NAMALWA (cell line): ENCODE measurements at regions not wholly inside any gene's neighbourhood (a gene's known extent, or its start where the extent isn't known, plus 50 kb on each side); places are given as distances from the start of the nearest gene placed in this dataset.
"Not testable (repeated sequence)": the region's sequence is repeated elsewhere in the genome, so short reads cannot be mapped to it uniquely, and the experiment has no call there.

Experiments used
- DNase-seq: peaks from one replicate; pipeline ENCODE4 v3.0.0-alpha.2; 2015; ENCODE audit warnings: low spot score

DNA sequence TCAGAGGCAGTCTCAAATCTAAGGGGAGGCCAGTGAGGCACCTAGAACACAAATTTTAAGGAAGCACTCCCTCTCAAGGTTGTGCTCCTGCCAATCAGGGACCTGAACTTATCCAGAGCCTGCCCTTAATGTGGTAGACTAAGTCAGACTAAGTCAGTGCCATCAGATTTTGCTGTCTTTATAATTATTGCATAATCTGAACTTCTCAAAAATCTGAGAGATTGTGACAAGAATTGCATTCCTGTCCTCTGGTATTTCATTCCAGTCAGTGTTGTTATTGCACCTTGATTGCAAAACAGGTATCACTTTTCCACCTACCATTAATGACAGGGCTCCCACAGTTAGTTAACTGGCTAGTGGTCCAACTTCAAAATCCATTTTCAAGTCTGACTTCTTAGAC is 197.1 kb upstream of the HCN1 start:
- DNase-seq: no peak

DNA sequence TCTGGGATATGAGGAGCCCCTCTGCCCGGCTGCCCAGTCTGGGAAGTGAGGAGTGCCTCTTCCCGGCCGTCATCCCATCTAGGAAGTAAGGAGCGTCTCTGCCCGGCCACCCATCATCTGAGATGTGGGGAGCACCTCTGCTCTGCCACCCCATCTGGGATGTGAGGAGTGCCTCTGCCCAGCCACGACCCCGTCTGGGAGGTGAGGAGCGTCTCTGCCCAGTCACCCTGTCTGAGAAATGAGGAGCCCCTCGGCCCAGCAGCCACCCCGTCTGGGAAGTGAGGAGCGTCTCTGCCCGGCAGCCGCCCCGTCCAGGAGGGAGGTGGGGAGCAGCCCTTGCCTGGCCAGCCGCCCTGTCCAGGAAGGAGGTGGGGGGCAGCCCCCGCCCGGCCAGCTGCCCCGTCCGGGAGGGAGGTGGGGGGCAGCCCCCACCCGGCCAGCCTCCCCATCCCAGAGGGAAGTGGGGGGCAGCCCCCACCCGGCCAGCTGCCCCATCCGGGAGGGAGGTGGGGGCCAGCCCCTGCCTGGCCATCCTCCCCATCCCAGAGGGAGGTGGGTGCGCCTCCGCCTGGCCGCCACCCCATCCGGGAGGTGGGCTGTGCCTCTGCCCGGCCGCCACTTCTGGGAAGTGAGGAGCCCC is 194.4 kb upstream of the HCN1 start:
- DNase-seq: not testable (repeated sequence)

DNA sequence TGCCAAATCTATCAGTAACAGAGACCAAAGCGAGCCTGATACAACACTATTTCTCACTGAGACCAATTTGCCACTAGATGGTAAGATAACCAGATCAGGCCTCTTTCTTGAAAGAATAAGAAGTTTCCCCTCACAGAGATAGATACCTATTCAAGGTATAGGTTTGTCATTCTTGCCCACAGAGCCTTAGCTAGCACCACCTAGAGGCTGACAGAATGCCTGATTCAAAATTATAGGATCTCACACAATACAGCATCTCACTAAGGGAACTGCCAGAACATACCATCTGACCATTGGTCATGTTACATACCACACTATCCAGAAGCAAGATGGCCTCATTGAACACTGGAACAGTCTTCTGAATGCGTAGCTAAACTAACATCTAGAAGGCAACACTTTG is 166.6 kb upstream of the HCN1 start:
- no peak for DNase-seq

DNA sequence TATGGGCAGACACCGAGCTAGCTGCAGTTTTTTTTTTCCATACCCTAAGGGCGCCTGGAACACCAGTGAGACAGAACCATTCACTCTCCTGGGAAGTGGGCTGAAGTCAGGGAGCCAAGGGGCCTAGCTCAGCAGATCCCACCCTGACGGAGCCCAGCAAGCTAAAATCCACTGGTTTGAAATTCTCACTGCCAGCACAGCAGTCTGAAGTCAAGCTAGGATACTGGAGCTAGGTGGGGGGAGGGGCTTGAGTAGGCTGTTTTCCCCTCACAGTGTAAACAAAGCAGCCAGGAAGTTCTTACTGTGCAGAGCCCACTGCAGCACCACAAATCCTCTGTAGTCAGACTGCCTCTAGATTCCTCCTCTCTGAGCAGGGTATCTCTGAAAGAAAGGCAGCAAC is 151.7 kb upstream of the HCN1 start:
- DNase-seq: no peak

DNA sequence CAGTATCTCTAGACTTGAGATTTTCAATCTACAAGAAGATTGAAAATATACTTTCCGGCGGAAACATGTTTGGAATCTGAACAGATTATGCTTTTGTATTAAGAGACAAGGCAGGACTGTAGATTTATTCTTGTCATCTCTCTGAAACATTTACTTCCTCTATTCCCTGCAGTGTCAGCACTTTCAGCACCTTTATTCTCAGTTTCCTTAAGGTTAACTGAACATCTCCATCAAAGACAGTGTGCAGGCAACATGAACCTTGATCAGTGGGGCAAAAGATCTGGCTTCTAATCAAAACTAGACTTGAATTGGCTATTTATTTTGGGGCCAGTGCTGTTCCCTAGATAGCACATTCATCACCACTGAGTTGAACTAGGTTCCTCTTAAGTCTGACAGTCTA is 129.9 kb upstream of the HCN1 start:
- no peak for DNase-seq

DNA sequence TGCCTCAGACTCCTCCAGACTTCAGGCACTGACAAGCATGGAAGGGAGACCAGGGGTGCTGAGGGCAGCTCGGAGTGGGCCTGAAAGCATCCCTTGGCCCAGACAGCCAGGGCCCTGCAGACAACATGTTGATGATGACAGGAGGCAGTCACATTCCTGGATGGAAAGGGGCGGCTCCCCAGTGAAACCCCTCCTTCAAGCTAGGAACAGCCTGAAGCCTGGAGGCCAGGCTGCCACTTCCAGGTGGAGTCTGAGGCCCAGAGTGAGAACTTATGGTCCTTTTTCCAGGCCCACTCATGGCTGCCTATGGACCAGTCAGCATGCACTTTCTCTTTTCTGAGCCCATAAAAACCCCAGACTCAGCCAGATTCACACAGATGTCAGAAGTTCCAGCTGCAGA is 104.2 kb upstream of the HCN1 start:
- DNase-seq: no peak

DNA sequence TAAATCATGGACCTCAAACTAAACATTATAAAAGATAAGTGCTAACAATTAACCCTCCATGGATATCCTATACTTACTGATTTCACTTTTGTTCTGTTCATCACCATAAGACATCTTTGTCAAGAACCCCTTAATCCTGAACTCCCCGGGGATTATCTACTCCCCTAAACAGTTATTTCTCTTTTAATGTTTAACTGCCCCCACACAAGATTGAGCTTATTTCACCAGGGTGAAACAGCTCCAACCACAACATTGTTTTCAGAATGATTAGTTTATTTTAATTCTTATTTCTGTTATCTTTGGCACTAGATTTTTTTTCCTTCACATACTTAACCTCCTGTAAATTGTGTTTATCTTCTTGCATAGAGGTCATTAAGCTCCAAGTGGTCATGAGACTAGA is 103.2 kb upstream of the HCN1 start:
- no peak for DNase-seq

DNA sequence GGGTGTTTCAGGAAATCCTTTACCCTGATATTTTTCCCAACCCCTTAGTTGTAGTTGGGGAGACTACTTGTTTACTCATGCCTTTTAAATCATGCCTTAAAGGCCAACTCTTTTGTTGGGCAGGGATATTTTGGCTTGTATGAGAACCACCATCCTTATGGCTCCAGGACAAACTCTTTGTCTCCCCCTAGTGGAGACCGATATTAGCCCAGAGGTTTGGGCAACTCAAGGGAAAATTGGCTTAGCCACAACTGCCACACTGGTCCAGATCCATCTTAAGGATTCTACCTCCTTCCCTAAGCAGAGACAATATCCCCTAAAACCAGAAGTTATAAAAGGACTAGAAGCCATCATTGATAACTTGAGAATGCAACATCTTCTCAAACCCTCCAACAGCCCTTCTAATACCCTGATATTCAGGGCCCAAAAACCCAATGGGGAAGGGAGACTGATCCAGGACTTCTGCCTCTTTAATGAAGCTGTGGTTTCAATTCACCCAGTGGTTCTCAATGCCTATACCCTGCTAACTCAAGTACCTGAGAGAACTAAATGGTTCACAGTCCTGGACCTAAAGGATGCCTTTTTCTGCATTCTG is 100.9 kb upstream of the HCN1 start:
- DNase-seq: peak; percentile 46

DNA sequence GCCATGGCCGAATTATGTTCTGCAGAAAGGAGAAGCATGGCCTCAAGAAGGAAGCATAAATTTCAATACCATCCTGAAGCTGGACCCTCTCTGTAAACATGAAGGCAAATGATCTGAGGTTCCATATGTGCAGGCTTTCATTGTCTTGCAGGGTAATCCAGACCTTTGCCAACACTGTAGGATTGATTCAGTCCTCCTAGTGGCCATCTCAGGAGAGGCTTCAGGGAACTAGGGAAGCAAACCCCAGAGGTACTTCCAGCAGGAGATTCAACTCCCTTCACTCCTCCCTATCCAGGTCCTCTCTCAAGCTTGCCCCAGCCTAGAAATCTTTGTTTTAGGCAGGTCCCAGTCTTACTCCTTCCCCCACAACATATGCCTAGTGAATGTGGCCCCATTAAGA is 99.3 kb upstream of the HCN1 start:
- DNase-seq: no peak

DNA sequence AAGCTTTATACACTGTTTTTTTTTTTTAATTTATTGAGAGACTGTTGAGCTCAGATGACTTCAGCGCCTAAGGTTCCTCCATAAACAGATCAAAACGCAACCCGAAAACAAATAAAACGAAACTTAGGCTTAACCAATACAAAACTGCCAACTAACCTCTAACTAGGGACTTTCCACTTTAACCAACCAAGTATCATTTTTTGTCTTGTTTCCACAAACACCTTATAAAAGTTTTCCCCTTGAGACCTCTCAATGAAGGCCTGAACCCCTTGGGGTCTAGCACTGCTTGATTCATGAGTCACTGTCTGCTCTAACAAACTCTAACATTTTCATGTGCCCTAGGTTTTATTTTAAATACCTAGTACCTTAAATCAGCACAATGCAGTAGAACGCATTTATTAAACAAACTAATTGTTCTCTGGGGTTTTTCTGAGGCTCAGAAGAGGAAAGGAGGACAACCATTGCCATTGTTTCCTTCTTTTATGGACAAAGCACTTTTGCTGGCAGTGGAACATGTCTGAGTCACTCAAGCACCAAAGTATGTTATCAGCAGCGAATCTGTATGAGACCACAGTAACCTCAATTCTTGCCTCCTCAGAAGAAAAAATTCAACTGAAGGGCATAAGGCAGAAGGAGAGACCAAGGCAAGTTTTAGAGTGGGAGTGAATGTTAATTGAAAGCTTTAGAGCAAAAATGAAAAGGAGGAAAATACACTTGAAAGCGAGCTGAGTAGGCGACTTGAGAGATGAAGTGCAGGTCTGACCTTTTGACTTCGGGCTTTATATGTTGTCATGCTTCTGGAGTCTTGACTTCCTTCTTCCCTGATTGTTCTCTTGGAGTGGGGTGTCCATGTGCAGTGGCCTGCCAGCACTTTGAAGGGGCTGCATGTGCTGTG is 97.7 kb upstream of the HCN1 start:
- DNase-seq: no peak

DNA sequence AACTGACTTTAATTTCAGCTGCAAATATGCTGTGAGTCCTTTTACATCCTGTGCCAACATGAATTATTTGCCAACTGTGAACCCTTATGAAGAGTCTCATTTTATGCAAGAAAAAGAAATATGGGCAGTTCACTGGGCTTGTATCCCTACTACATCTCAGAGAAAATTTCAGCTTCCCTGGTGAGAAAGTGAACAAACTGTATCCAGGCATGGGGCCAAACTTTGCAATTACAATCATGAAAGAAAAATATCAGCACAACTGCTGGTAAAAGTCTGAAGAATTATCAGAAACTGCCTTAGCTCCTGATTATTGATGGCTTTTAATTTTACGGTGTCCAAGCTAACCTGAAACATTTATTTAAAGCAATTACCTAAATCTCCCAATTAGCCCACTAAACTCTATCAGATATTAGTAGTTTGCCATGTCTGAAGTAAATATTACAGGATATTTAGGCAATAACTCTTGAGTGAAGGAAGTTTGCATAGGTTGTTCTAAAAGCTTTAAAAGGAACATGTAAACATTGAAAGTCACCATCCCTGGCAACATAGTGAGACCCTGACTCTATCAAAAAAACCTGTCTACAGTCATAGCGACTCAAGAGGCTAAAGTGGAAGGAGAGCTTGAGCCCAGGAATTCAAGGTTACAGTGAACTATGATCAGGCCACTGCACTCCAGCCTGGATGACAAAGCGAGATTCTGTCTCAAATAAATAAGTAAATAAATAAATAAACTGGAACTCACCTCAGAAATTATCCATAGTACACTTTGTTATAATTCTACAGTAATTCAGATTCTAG is 83.9 kb upstream of the HCN1 start:
- no peak for DNase-seq

DNA sequence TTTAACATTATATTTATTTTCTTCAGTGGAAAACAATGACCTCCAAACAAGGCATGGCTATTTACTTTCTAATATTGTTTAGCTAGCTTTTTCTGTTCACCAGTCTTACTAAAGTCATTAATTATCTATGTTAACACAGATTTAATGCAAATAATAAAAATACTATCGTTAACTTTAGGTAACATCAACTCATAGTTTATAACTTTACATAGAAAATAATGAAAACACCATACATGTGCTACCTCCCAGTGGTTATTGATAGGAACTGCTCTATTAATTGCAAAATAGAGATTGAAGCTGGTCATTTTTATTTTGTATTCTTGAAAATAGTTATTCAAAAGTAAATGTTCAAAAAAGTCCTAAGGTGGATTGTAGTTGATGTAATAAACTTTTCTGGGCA is 78.3 kb upstream of the HCN1 start:
- peak; percentile 15 for DNase-seq

DNA sequence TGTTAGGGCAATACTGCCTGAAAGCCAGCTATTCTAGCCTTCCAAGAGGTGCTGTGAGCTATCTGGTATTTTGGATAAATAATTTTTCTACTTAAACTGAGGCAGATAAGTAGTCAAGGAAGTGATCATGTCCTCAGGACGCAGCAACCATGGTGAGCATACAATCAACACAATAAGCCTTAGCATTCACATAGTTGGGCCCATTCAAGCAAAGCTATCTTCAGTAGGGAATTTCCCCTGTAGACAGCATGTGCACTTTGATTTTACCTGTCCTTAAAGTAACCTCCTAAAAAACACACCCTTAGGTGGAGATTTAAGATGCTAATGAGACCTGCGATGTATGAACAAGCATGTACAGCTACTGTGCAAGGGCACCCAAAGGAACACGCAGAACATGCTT is 76.2 kb upstream of the HCN1 start:
- no peak for DNase-seq

DNA sequence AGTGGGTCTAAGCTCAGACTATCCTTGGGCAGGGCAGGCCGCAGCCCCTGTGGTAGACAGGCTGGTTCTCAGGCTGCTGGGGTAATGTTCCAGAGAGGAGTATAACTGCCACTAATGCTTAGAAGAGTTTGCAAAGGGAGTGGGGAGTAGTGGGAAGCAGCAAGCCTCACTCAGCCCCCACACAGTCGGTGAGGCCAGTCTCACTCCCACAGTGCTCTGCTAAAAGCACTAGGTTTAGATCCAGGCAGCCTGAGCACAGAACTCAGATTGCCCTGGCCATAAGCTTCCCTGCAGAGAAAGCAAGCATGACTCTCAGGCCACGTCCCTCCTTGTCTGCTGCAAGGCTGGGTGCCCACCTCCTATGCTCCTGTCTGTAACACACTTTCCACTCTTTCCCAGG is 69.4 kb upstream of the HCN1 start:
- DNase-seq: no peak

DNA sequence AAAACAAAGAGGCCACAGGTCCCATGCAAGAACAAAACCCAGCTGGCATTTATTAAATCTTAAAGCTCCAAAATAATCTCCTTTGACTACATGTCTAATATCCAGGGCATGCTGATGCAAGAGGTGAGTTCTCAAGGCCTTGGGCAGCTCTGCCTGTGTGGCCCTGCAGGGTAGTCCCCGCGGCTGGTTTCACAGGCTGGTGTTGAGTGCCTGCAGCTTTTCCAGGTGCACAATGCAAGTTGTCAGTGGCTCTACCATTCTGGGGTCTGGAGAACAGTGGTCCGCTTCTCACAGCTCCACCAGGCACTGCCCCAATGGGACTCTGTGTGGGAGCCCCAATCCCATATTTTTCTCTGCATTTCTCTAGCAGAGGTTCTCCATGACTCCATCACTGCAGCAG is 54.4 kb upstream of the HCN1 start:
- no peak for DNase-seq

DNA sequence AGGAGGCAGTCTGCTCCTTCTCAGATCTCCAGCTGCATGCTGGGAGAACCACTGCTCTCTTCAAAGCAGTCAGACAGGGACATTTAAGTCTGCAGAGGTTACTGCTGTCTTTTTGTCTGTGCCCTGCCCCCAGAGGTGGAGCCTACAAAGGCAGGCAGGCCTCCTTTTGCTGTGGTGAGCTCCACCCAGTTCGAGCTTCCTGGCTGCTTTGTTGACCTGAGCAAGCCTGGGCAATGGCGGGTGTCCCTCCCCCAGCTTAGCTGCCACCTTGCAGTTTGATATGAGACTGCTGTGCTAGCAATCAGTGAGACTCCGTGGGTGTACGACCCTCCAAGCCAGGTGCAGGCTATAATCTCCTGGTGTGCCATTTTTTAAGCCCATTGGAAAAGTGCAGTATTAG is 52.3 kb upstream of the HCN1 start:
- DNase-seq: not testable (repeated sequence)
